Fibroblast of peridontal ligament (primary cell): ENCODE measurements at regions not wholly inside any gene's neighbourhood (a gene's known extent, or its start where the extent isn't known, plus 50 kb on each side); places are given as distances from the start of the nearest gene placed in this dataset.

Experiments used
- DNase-seq: peaks from one replicate; pipeline ENCODE4 v3.0.0-alpha.2; 2010; ENCODE audit errors: extremely low read depth

DNA sequence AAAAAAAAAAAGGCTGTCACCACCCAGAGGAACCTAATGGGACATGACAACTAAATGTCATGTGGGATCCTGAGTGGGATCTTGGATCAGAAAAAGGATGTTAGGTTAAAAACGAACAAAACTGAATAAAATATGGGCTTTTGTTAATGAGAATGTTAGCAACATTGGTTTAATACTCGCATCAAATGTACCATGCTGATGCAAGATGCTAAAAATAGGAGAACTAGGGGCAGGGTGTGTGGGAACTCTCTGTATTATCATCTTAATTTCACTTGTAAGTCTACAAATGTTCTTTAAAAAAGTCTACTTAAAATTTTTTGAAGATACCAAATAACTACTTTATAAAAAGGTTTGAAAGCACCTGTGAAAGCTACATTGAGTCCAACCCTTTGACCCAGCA, 88.8 kb upstream of the PRR5 start:
- no peak for DNase-seq

DNA sequence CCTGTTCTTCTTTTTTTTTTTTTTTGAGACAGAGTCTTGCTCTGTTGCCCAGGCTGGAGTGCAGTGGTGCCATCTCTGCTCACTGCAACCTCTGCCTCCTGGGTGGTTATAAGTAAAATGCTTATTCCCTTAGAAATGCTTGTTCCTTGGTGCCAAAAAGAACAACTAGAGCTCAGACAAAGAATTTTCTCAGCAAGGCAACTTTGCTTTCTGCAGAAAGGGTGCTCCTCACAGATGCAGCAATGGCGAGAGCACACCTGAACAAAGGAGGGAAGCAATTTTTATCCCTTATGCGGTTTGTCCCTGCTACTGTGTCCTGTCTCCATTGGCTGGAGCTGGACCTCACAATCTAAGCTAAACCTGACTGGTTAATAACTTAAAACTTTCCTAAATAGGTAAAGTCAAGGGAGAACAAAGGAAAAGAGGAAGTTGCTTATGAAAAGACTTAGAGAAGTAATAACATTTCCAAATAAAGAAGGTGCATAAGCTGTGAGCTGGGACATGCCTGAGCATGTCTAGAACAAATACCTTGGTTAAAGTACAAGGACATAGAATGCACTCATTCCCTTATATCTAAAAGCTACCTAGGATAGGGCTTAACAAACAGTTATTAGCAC, 90.0 kb upstream of the PRR5 start:
- DNase-seq, result no peak

GRCh38 chr22:44610071-44610470, 91.9 kb upstream of the PRR5 start:
- DNase-seq, result no peak

DNA sequence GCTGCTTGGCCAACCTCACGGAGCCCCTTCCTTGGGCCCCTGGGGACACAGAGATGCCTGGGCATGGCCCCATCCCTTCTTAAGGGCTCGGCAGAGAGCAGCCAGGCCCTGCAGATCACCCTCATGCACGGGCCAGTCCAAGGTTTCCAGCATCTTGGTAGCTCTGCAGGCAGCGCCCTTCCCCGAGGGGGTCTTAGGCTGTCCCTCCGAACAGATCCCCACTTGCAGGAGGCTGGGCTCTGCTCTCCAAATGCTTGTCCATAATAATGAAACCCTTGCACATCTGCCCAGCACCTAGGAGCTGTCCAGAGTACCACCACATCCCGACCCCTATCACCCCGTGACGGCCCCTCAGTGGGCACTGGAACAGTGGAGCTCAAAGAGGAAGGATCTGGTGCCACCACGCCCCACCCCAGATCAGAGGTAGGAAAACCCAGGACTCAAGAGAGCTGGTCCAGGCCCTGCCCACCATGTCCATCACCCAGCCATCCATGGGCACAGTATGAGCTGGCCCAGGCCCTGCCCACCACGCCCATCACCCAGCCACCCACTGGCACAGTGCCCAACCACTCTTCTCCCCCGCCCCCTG, 92.5 kb upstream of the PRR5 start:
- no peak for DNase-seq

- DNase-seq, result no peak
These were observed 93.2 kb upstream of the PRR5 start for GRCh38 chr22:44608597-44609399.

DNA sequence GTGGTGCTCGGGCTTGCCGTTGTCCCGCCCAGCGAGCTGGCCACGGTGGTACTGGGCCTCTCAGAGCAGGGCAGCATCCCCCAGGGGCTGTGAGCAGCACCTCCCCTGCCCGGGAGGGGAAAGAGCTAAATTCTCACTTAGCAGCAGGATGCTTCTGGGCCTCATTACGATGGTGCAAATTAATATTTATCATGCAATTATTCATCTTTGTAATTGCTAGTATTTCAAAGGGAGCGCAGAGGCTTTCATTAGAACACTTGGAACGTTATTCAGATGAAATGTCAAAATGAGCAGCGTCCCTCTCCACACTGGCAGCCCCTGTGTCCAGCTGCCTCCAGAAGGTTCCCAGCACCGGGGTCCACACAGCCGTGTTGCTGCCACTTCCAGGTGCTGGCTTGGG, 95.9 kb upstream of the PRR5 start:
- DNase-seq, result no peak

DNA sequence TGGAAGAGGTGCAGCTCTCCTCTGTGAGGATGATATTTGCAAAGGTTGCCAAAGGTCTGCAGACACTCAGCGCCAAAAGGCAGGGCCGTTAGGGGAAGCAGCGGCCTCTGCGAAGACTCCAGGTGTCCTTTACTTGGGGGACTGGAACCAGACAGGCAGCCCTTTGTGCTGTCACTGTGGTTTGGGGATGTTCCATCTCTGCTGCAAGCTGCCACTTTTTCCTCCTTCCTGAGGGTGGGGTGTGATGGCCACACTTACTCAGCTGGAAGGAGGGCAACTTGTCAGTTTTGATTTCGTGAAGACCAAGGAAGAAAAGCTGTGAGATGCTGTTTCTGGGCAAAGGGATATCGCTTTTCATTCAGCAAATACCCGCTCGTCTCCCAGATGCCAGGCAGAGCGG, 96.5 kb upstream of the PRR5 start:
- no peak for DNase-seq

DNA sequence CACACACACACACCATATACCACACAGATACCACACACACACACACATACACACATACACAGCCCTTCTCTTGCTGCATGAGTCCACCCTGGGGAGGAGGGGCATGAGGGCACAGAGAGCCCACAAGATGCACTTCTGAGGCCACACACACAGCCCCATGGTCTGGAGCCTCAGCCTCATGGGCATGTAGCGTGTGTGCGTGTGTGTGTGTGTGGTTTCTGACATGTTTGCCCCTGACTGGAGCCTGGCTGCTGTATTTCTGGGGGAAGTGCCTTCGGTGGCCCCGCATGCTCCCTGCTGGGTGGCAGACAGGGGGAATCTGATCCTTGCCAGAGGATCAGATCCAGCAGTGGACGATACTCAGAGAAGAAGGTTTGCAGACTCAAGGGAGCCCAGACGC, 97.0 kb upstream of the PRR5 start:
- DNase-seq, result no peak

- no peak for DNase-seq
These were observed 97.5 kb upstream of the PRR5 start for GRCh38 chr22:44604455-44604854.

- no peak for DNase-seq
These were observed 98.2 kb upstream of the PRR5 start for GRCh38 chr22:44603767-44604166.

GRCh38 chr22:44601725-44602124, 100.3 kb upstream of the PRR5 start:
- DNase-seq, result no peak

DNA sequence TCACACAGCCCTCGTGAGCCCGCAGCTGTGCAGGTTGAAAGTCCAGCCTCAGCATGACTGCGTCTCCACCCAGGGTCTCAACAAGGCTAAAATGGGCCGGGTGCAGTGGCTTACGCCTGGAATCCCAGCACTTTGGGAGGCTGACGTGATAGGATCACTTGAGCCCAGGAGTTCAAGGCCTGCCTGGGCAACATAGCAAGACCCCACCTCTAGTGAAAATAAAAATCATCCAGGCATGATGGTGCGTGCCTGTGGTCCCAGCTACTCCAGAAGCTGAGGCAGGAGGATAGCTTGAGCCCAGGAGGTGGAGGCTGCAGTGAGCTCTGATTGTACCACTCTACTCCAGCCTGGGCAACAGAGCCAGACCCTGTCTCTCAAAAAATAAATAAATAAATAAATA, 100.8 kb upstream of the PRR5 start:
- DNase-seq, result no peak

- DNase-seq, result no peak
These were observed 101.7 kb upstream of the PRR5 start for GRCh38 chr22:44600207-44600785.

- no peak for DNase-seq
These were observed 101.6 kb upstream of the RTL6 start for GRCh38 chr22:44599500-44600140.

- DNase-seq, result no peak
These were observed 101.1 kb upstream of the RTL6 start for GRCh38 chr22:44599084-44599483.

DNA sequence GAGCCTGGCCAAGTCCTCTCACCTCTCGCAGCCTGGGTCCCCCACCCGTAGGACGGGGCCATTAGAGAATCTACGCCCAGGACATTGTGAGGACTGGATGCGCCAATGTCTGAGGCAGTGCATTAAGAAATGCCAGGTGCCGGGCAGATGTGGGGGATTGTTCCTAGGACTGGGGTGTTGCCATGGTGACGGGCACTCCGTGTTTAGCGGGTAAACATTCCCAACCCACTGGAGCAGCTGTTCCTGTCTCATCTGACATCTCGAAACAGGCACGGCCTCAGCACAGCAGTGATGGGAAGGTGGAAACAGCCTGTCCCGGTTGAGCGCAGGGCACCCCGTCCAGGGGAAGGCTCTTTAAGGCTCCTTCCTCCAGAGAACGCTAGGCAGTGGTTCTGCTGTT, 99.6 kb upstream of the RTL6 start:
- DNase-seq, result peak; percentile 15

- no peak for DNase-seq
These were observed 98.5 kb upstream of the RTL6 start for GRCh38 chr22:44596396-44597125.

- peak; percentile 11 for DNase-seq
These were observed 97.9 kb upstream of the RTL6 start for GRCh38 chr22:44595841-44596341.

- no peak for DNase-seq
These were observed 96.9 kb upstream of the RTL6 start for GRCh38 chr22:44594951-44595350.

- no peak for DNase-seq
These were observed 94.8 kb upstream of the RTL6 start for GRCh38 chr22:44592824-44593148.

GRCh38 chr22:44592126-44592823, 94.2 kb upstream of the RTL6 start:
- no peak for DNase-seq
